Progenitor cell of endocrine pancreas (in vitro differentiated cells): ENCODE measurements at regions not wholly inside any gene's neighbourhood (a gene's known extent, or its start where the extent isn't known, plus 50 kb on each side); places are given as distances from the start of the nearest gene placed in this dataset.

Source experiments
- DNase-seq: peaks from one replicate; pipeline ENCODE4 v3.0.0; 2021; ENCODE audit warnings: low spot score; ENCODE audit not compliant: unreplicated experiment
- H3K27ac Mint-ChIP-seq: 2 replicates; pipeline ENCODE4 v1.8.0; 2021; ENCODE audit warnings: mild to moderate bottlenecking, moderate library complexity, mixed read lengths
- H3K27me3 Mint-ChIP-seq: 2 replicates; pipeline ENCODE4 v1.8.0; 2021; ENCODE audit warnings: mixed read lengths
- H3K36me3 Mint-ChIP-seq: 2 replicates; pipeline ENCODE4 v1.8.0; 2022; ENCODE audit warnings: mixed read lengths; ENCODE audit not compliant: insufficient read depth
- H3K4me1 Mint-ChIP-seq: 2 replicates; pipeline ENCODE4 v1.8.0; 2021; ENCODE audit warnings: low read depth, mixed read lengths
- H3K4me3 Mint-ChIP-seq: 2 replicates; pipeline ENCODE4 v1.8.0; 2021; ENCODE audit warnings: low read depth, mild to moderate bottlenecking, moderate library complexity, mixed read lengths
- H3K9me3 Mint-ChIP-seq: 2 replicates; pipeline ENCODE4 v1.8.0; 2021; ENCODE audit warnings: low read depth, mixed read lengths
- TF ChIP-seq, protein P1 (sequence below): fragments of 200-600 bp; sonication (generic); IDR thresholded peaks from one replicate; pipeline ENCODE4 v1.5.0; 2021; ENCODE audit warnings: antibody characterized with exemption, mild to moderate bottlenecking; ENCODE audit not compliant: unreplicated experiment

DNA sequence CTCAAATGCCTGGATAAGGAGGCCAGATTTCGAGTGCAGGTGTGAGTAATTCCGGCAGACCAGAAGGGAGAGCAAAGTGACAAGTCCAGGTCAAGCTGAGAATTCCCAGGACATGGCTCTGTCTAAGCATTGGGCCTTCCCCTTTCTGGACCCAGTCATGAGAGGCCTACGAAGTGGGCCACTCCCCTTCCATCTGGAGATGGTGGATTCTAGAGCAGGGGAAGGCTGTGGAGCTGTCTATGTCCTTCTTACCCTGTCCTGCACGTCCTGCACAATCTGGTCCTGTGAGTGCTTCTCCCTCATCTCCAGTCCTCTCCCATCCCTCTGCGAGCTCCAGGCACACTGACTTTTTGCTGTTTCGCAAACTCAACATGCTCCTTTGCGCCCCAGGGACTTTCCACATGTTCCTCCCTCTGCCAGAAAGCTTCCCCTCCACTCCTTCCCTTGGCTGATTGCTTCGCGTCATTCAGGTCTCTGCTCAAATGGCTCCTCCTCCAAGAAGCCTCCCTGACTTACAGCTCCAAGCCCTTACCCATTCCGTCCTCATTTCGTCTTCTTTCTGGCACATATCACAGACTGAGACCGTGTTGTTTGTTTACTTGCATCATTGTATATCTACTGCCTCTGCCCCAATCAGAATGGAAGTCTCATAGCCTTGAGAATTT is 193.2 kb downstream of the URI1 start:
- TF ChIP-seq, protein P1, sequence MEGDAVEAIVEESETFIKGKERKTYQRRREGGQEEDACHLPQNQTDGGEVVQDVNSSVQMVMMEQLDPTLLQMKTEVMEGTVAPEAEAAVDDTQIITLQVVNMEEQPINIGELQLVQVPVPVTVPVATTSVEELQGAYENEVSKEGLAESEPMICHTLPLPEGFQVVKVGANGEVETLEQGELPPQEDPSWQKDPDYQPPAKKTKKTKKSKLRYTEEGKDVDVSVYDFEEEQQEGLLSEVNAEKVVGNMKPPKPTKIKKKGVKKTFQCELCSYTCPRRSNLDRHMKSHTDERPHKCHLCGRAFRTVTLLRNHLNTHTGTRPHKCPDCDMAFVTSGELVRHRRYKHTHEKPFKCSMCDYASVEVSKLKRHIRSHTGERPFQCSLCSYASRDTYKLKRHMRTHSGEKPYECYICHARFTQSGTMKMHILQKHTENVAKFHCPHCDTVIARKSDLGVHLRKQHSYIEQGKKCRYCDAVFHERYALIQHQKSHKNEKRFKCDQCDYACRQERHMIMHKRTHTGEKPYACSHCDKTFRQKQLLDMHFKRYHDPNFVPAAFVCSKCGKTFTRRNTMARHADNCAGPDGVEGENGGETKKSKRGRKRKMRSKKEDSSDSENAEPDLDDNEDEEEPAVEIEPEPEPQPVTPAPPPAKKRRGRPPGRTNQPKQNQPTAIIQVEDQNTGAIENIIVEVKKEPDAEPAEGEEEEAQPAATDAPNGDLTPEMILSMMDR, result no peak
- Mint-ChIP-seq H3K27me3 (peaks cover 10% of the 10 kb centered on the region), H3K36me3 (no peaks in the 10 kb centered on the region), H3K4me1 (no peaks in the 10 kb centered on the region), H3K4me3 (no peak overlapping the region), H3K9me3 (no peaks in the 10 kb centered on the region), H3K27ac (no peak overlapping the region)
- no peak for DNase-seq

DNA sequence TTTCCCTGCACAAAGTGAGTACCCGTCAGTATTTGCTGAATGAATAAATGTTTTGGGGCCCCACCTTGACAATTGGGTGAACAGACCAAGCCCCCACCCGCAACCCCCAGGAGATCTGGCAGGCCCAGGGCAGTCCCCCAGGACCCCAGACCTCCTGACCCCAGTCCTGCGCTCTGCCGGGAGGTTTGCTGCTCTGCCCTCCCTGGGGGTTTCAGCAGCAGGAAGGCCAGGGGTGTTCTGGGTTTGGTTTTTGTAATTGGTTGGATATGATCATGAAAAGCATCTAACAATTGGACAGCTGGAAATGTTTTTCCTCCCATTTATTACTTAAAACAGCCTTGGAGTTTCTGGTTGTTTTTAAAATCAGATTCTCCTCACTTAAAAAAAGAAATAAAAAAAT is 193.8 kb downstream of the URI1 start:
- Mint-ChIP-seq H3K27me3 (peaks cover 10% of the 10 kb centered on the region), H3K36me3 (no peaks in the 10 kb centered on the region), H3K4me3 (no peak overlapping the region), H3K9me3 (no peaks in the 10 kb centered on the region), H3K4me1 (no peaks in the 10 kb centered on the region), H3K27ac (no peak overlapping the region)
- no peak for DNase-seq
- TF ChIP-seq, protein P1, result no peak

DNA sequence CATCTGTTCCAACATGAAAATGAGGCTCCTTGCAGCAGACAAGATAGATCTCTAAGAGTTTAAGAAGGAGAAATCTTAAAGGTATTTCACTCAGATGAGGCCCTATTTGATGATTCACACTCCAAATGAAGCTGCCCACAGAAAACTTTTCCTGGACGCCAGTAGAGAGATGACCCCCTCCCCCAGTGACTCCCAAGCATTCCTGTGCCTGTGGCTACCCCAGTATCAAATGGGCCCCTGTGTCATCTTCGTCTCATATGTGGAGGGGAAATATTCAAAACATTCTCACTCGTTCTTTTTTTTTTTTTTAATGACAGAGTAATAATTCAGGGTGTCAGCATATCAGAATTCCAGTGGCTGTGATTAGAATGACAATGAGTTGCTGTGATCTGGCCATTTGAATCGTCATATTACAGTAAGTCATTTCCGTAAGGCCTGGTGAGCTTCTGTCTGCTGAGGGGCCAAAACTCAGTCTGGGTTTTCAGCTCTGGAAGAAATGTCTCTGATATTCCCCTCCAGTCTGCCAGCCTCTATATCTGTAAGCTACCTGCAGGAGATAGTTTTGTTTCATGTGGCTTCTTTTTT is 194.7 kb downstream of the URI1 start:
- no peak overlapping the region for H3K27ac Mint-ChIP-seq

DNA sequence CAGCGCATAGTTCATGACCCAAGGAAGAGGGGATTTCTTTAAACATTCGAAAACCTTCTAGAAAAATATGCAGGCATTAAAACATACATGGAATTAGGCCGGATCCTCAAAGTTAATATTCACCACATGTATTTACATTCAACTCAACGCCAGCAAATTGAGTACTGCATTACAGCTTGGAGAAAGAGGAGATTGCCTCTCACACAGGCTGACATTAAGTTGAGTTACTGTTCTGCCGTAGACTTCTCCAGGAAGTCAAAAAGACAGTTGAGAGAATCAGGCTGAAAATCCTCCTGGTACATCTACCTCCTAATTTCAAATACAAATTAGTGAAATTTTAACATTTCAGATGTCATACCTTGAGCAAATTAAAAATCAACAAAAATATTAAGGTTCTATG is 195.7 kb downstream of the URI1 start:
- no peak for DNase-seq
- Mint-ChIP-seq H3K36me3 (no peaks in the 10 kb centered on the region), H3K27me3 (peaks cover 10% of the 10 kb centered on the region), H3K4me3 (no peak overlapping the region), H3K27ac (no peak overlapping the region), H3K4me1 (no peaks in the 10 kb centered on the region), H3K9me3 (no peaks in the 10 kb centered on the region)
- TF ChIP-seq, protein P1, result no peak

More for the DNA sequence above, 194.7 kb downstream of the URI1 start:
- Mint-ChIP-seq H3K9me3 (no peaks in the 10 kb centered on the region), H3K27me3 (peaks cover 10% of the 10 kb centered on the region), H3K36me3 (no peaks in the 10 kb centered on the region), H3K4me3 (no peak overlapping the region), H3K4me1 (no peaks in the 10 kb centered on the region)
- no peak for DNase-seq
- TF ChIP-seq, protein P1, result no peak

DNA sequence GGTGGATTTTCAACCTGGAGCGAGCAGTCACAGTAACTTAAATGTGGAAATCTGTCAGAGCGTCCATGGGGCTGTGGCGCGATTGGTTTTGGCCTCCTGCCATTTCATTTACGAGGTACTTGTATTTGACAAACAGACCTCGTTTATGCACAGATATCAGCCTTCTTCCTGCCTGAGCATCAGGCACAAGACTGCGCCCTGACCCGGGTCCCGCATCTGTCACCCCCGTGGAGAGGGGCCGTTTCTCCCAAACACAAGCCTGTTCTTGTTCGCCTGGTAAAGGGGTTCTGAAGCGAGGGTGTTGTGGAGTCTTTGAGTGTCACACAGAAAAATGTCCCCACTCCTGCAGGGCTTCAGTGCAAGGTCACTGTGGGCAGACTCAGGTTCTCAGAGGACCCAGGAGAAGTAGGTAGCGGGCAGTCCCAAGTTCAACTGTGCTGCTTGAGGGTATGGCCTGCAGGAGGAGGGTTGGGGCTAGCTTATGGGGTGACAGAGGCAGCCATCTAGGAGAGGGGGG is 202.3 kb downstream of the URI1 start:
- no peak for DNase-seq
- H3K36me3 Mint-ChIP-seq, result no peaks in the 10 kb centered on the region

More for the DNA sequence above, 202.3 kb downstream of the URI1 start:
- Mint-ChIP-seq H3K4me3 (no peak overlapping the region), H3K9me3 (no peaks in the 10 kb centered on the region), H3K27ac (no peak overlapping the region), H3K27me3 (peaks cover 3% of the 10 kb centered on the region), H3K4me1 (peaks cover 3% of the 10 kb centered on the region)
- TF ChIP-seq, protein P1, result no peak
